ENCODE measurements at regions not wholly inside any gene's neighbourhood (a gene's known extent, or its start where the extent isn't known, plus 50 kb on each side); places are given as distances from the start of the nearest gene placed in this dataset.

- Histone ChIP-seq H3K9me3 (no peaks in the 10 kb centered on the region), H3K27me3 (no peaks in the 10 kb centered on the region), H3K27ac (no peak overlapping the region), H3K4me1 (no peaks in the 10 kb centered on the region), H3K4me3 (no peak overlapping the region), H3K36me3 (no peaks in the 10 kb centered on the region)
- no peak for DNase-seq
- ATAC-seq: no peak
- in situ Hi-C loops (cut with MboI; ENCODE audit: low sequenced_read_pairs in 4 of 4) (no loop called here), intact Hi-C loops (cut with DNase I; ENCODE audit: low total_unique reads) (no loop called here)
- no peak for TF ChIP-seq POLR2A (IDR thresholded peaks at IDR 0.05)
- no peak for TF ChIP-seq CTCF (IDR thresholded peaks at IDR 0.05 in 4 of 5, conservative IDR thresholded peaks at IDR 0.05 in 1 of 5)
These were observed 163.7 kb upstream of the KLHL29 start for GRCh38 chr2:23221236-23221635.

- Histone ChIP-seq H3K27ac (no peak overlapping the region), H3K36me3 (no peaks in the 10 kb centered on the region), H3K4me3 (no peak overlapping the region), H3K27me3 (no peaks in the 10 kb centered on the region), H3K9me3 (no peaks in the 10 kb centered on the region), H3K4me1 (no peaks in the 10 kb centered on the region)
- TF ChIP-seq POLR2A (IDR thresholded peaks at IDR 0.05) (no peak), CTCF (IDR thresholded peaks at IDR 0.05 in 4 of 5, conservative IDR thresholded peaks at IDR 0.05 in 1 of 5) (no peak)
- no peak for ATAC-seq
- DNase-seq: no peak
- in situ Hi-C loops (cut with MboI; ENCODE audit: low sequenced_read_pairs in 4 of 4): no loop called here
- intact Hi-C loops (cut with DNase I; ENCODE audit: low total_unique reads): no loop called here
These were observed 163.1 kb upstream of the KLHL29 start for GRCh38 chr2:23221901-23222300.

GRCh38 chr2:23230885-23231284, 154.1 kb upstream of the KLHL29 start:
- no peak for DNase-seq
- ATAC-seq: no peak
- intact Hi-C loops (cut with DNase I; ENCODE audit: low total_unique reads): no loop called here
- H3K4me3 ChIP-seq: no peak overlapping the region
- in situ Hi-C loops (cut with MboI; ENCODE audit: low sequenced_read_pairs in 4 of 4): no loop called here
- TF ChIP-seq CTCF (IDR thresholded peaks at IDR 0.05 in 4 of 5, conservative IDR thresholded peaks at IDR 0.05 in 1 of 5): no peak
- no peak for TF ChIP-seq POLR2A (IDR thresholded peaks at IDR 0.05)
- no peaks in the 10 kb centered on the region for H3K9me3 ChIP-seq
- H3K27me3 ChIP-seq: no peaks in the 10 kb centered on the region
- H3K4me1 ChIP-seq: no peaks in the 10 kb centered on the region
- H3K27ac ChIP-seq: no peak overlapping the region
- no peaks in the 10 kb centered on the region for H3K36me3 ChIP-seq

- Histone ChIP-seq H3K4me1 (no peaks in the 10 kb centered on the region), H3K27ac (no peak overlapping the region), H3K4me3 (no peak overlapping the region), H3K27me3 (no peaks in the 10 kb centered on the region), H3K36me3 (no peaks in the 10 kb centered on the region), H3K9me3 (no peaks in the 10 kb centered on the region)
- no peak for TF ChIP-seq CTCF (IDR thresholded peaks at IDR 0.05 in 4 of 5, conservative IDR thresholded peaks at IDR 0.05 in 1 of 5)
- TF ChIP-seq POLR2A (IDR thresholded peaks at IDR 0.05): no peak
- ATAC-seq (no peak), DNase-seq (no peak)
- in situ Hi-C loops (cut with MboI; ENCODE audit: low sequenced_read_pairs in 4 of 4) (no loop called here), intact Hi-C loops (cut with DNase I; ENCODE audit: low total_unique reads) (no loop called here)
These were observed 153.1 kb upstream of the KLHL29 start for GRCh38 chr2:23231865-23232264.

GRCh38 chr2:23235292-23235691, 149.7 kb upstream of the KLHL29 start:
- TF ChIP-seq CTCF (IDR thresholded peaks at IDR 0.05 in 4 of 5, conservative IDR thresholded peaks at IDR 0.05 in 1 of 5) (no peak), POLR2A (IDR thresholded peaks at IDR 0.05) (no peak)
- no peak overlapping the region for H3K4me3 ChIP-seq
- intact Hi-C loops (cut with DNase I; ENCODE audit: low total_unique reads) (no loop called here), in situ Hi-C loops (cut with MboI; ENCODE audit: low sequenced_read_pairs in 4 of 4) (no loop called here)
- DNase-seq: no peak
- H3K36me3 ChIP-seq: no peaks in the 10 kb centered on the region
- H3K27me3 ChIP-seq: no peaks in the 10 kb centered on the region
- no peak overlapping the region for H3K27ac ChIP-seq
- no peak for ATAC-seq
- no peaks in the 10 kb centered on the region for H3K4me1 ChIP-seq
- no peaks in the 10 kb centered on the region for H3K9me3 ChIP-seq

Data from gastrocnemius medialis (tissue), 4 donors.